Neural progenitor cell (in vitro differentiated cells): ENCODE measurements at regions not wholly inside any gene's neighbourhood (a gene's known extent, or its start where the extent isn't known, plus 50 kb on each side); places are given as distances from the start of the nearest gene placed in this dataset.

ENCODE experiments used
- EZH2 ChIP-seq: fragments of 200-600 bp; sonication (generic); IDR thresholded peaks from 2 replicates; pipeline ENCODE4 v1.6.1; 2017; ENCODE audit warnings: antibody characterized with exemption, mild to moderate bottlenecking, moderate library complexity
- EZH2phosphoT487 ChIP-seq: fragments of 200-600 bp; sonication (generic); IDR thresholded peaks from 2 replicates; pipeline ENCODE4 v1.6.1; 2017; ENCODE audit warnings: antibody characterized with exemption
- TF ChIP-seq, protein P1 (sequence below): fragments of 200-600 bp; sonication (generic); IDR thresholded peaks from 2 replicates; pipeline ENCODE4 v1.5.1; 2017; ENCODE audit warnings: antibody characterized with exemption, mild to moderate bottlenecking

- no peak for TF ChIP-seq EZH2
- TF ChIP-seq EZH2phosphoT487: no peak
- TF ChIP-seq, protein P1, sequence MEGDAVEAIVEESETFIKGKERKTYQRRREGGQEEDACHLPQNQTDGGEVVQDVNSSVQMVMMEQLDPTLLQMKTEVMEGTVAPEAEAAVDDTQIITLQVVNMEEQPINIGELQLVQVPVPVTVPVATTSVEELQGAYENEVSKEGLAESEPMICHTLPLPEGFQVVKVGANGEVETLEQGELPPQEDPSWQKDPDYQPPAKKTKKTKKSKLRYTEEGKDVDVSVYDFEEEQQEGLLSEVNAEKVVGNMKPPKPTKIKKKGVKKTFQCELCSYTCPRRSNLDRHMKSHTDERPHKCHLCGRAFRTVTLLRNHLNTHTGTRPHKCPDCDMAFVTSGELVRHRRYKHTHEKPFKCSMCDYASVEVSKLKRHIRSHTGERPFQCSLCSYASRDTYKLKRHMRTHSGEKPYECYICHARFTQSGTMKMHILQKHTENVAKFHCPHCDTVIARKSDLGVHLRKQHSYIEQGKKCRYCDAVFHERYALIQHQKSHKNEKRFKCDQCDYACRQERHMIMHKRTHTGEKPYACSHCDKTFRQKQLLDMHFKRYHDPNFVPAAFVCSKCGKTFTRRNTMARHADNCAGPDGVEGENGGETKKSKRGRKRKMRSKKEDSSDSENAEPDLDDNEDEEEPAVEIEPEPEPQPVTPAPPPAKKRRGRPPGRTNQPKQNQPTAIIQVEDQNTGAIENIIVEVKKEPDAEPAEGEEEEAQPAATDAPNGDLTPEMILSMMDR: no peak
Observed at GRCh38 chr7:116425647-116426209, 73.8 kb upstream of the CAV2 start.
